Hippocampal formation (tissue), 2 donors: ENCODE measurements at regions not wholly inside any gene's neighbourhood (a gene's known extent, or its start where the extent isn't known, plus 50 kb on each side); places are given as distances from the start of the nearest gene placed in this dataset.
"Not testable (repeated sequence)": the region's sequence is repeated elsewhere in the genome, so short reads cannot be mapped to it uniquely, and the experiment has no call there.

Source experiments
- DNase-seq, 2 donors: peaks; one replicate each; lab custom pipeline; 2025; lab: John Stamatoyannopoulos, UW

- not testable (repeated sequence) for DNase-seq
Observed at GRCh38 chr13:31608780-31609179, 130.5 kb upstream of the RXFP2 start.

GRCh38 chr13:31610270-31610998 is 128.9 kb upstream of the RXFP2 start:
- DNase-seq = no peak

- DNase-seq = no peak
Observed at GRCh38 chr13:31611214-31611613, 128.1 kb upstream of the RXFP2 start.

- DNase-seq = no peak
Observed at GRCh38 chr13:31614073-31614472, 125.3 kb upstream of the RXFP2 start.

GRCh38 chr13:31614704-31615103 is 124.6 kb upstream of the RXFP2 start:
- no peak for DNase-seq

- DNase-seq = no peak
Observed at GRCh38 chr13:31625115-31625514, 114.2 kb upstream of the RXFP2 start.

GRCh38 chr13:31627097-31627845 is 112.1 kb upstream of the RXFP2 start:
- DNase-seq = no peak

GRCh38 chr13:31629085-31629780 is 110.1 kb upstream of the RXFP2 start:
- DNase-seq = no peak

GRCh38 chr13:31631071-31631470 is 108.3 kb upstream of the RXFP2 start:
- no peak for DNase-seq

GRCh38 chr13:31631746-31632145 is 107.6 kb upstream of the RXFP2 start:
- DNase-seq = no peak

GRCh38 chr13:31638577-31638976 is 100.7 kb upstream of the RXFP2 start:
- no peak for DNase-seq

- no peak for DNase-seq
Observed at GRCh38 chr13:31639443-31640163, 99.7 kb upstream of the RXFP2 start.

- DNase-seq = no peak
Observed at GRCh38 chr13:31649766-31650165, 89.6 kb upstream of the RXFP2 start.

GRCh38 chr13:31653730-31654129 is 85.6 kb upstream of the RXFP2 start:
- DNase-seq = no peak

GRCh38 chr13:31663880-31664585 is 75.3 kb upstream of the RXFP2 start:
- DNase-seq = no peak

GRCh38 chr13:31670831-31671617 is 68.3 kb upstream of the RXFP2 start:
- DNase-seq = no peak

- no peak for DNase-seq
Observed at GRCh38 chr13:31674051-31674450, 65.3 kb upstream of the RXFP2 start.

- no peak for DNase-seq
Observed at GRCh38 chr13:31675440-31675953, 63.8 kb upstream of the RXFP2 start.

GRCh38 chr13:31681133-31681532 is 58.2 kb upstream of the RXFP2 start:
- DNase-seq = no peak

GRCh38 chr13:31684466-31684865 is 54.9 kb upstream of the RXFP2 start:
- no peak for DNase-seq
